HG03432 (cell line): ENCODE measurements at regions not wholly inside any gene's neighbourhood (a gene's known extent, or its start where the extent isn't known, plus 50 kb on each side); places are given as distances from the start of the nearest gene placed in this dataset.

Source experiments
- ATAC-seq: cut with Tn5 transposase; IDR thresholded peaks from one replicate; pipeline ENCODE4 v1.9.1; 2021; ENCODE audit warnings: mild to moderate bottlenecking, moderate library complexity; ENCODE audit not compliant: unreplicated experiment

DNA sequence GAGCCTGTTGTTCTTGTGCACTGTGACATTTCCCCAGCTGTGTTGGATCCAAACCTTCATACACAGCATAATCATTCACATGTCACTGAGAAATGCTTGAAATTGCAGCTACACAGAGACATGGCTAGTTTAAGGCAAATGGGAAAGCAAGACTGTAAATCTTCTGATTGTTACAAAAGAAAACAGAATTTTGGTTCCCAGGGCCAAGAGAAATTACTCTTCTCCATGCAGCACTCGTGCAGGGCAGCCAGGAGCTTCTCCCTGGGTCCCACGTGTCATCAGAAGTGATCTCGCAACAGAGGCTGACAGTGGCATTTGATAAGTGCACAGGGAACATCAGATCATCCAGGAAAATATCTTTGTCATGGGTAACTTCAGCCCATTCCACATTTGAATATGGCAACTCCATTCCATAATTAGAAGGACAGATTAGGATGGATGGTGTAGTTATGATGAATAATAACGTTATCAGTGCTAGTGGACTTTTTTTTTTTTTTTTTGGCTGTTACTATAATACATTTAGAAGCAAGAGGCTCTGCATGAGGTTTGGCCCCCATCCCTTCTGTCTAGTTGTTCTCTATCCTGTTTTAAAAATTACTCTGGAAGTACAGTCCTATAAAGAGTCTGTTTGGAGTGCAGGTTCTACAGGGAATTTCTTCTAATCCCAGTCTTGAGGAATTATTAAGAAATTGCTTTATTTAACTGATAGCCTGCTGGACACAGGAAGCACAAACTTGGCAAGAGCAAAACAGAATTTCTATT, 571.0 kb upstream of the NOX3 start:
- ATAC-seq: no peak

DNA sequence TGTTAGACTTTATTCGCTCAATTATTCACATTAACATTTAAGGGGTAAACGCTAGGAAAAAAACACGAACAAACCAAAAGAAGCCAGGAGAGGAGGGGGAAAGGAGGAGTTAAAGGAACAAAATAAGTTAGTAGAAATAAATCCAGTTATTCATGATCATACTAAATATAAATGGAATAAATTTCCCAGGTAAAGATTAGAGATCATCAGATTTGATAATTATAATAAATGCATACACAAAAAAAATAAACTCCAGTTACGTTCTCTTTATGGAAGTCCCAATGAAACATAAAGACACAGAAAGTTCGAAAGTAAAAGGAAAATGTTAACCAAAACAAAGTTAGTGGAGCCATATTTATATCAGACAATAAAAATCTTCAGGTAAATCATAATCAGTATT, 568.7 kb upstream of the NOX3 start:
- ATAC-seq: no peak

- ATAC-seq: no peak
Observed at GRCh38 chr6:156021746-156022396, 566.2 kb upstream of the NOX3 start.

DNA sequence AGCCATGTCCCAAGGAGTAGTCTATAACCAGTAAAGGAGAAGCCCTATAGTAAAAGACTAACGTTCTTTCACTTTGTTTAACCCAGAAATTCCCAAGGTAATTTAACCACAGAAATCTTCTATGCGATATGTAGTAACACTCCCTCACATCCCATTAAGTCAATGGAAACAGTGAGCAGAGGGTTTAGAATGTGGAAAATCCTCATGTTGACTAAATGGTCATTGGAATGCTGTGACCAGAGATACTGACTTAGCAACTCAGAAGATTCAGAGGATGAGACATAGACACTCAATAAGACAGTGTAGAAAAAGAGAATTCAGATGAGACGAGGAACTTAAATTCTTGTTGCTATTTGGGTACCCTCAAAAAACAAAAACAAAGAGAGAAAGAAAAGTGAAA, 562.2 kb upstream of the NOX3 start:
- ATAC-seq: no peak

DNA sequence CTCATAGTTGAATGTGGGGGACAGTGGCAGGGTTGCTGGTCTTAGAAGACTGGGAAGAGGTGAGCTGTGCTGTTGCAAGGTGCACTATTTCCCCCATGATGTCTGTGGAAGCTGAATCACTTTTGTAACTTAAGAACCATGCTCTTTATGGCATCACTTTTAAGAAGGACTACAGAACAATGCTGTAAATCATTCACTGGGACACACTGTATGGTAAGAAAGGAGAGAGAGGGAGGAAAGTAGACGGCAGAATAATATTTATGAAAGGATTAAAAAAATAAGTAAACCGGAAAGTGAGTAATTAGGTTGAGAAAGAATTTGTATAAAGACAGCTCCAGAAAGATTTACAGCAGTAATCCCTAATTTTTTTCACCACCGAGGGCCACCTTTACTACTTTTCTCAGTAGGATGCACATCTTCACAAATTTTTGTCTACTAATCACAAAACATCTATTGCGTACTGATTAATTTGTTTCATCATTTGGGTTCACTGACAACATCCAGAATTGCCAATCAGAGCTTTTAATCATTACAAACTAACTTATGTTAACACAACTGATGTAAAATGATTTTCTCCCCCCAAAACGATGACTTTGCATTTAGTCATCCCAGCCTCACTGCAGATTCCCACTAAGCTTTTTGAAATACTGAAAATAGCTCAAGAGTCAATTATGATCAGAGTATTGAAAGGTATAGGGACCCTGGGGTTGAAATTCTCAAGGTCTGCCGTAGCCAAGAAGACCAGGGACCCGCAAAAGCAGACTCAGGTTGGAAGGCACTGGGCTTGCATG, 560.7 kb upstream of the NOX3 start:
- ATAC-seq: no peak

DNA sequence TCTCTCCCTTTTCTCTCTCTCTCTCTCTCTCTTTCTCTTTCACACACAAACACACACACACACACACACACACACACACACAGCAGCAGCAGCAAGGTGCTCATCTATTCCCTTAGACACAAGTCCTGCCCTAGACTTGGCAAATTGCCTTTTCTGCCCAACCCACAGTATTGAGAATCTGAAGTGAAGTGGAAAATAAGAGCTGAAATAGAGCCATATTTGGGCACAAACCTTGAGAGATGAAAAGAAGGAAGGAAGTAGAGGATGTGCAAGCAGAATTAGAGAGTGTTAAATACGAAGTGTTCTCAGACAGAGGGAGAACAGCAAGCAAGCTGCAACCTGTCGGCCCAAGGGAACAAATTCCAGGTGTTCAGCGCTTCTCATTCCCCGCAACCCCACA, 557.5 kb upstream of the NOX3 start:
- no peak for ATAC-seq

DNA sequence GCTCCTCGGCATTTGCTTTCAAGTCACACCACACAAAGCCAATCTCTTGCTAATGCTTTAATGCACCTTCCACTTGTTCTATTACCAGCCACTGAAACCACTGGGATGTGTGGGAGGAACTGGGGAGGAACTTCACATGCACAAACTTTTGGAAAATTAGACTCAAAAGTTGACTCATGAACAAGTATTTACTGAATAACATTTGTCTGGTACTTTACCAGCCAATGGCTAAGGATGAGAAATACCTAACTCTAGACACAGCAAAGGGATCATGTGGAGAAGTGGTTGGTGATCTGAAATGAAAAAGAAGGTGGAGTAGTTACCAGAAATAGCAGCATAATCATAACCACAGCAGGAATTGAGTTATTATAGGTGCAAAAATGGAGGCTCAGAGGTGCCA, 554.0 kb upstream of the NOX3 start:
- no peak for ATAC-seq

- no peak for ATAC-seq
Observed at GRCh38 chr6:156004796-156005195, 549.2 kb upstream of the NOX3 start.

- ATAC-seq: no peak
Observed at GRCh38 chr6:155996151-155996550, 540.5 kb upstream of the NOX3 start.

DNA sequence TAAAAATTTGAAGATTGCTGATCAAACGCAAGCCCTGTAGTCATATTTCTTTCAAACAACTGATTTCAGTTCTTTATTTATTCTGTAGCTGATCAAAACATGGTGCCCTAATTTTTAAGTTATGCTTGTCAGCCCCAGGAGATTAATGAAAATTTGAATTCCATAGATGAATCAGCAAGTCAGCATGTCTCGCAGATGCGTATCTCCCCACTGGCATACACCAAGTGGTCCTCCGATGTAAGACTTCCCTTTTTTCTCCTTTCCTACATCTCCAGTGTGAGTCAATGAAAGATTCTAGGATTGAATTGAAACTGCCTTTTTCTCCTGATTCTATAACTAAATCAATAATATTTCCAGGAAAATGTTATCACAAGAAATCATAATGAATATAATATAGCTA, 539.6 kb upstream of the NOX3 start:
- ATAC-seq: no peak

GRCh38 chr6:155994086-155994485, 538.4 kb upstream of the NOX3 start:
- ATAC-seq: no peak

- ATAC-seq: no peak
Observed at GRCh38 chr6:155993240-155993639, 537.6 kb upstream of the NOX3 start.

- no peak for ATAC-seq
Observed at GRCh38 chr6:155985660-155986138, 530.1 kb upstream of the NOX3 start.

DNA sequence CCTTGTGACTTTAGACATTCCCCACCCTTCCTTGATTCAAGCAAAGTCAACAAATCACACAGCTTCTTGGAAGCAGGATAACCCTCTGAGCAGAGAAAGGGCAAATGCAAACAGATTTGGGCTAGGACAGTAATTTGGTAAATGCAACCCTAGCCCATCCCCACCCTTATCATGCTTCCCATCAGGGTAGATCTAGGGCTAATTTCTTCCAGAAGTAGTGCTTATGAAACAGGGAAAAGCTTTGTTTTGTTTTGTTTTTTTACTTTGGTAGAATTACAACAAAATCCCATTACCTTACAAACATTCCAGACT, 525.1 kb upstream of the NOX3 start:
- no peak for ATAC-seq

DNA sequence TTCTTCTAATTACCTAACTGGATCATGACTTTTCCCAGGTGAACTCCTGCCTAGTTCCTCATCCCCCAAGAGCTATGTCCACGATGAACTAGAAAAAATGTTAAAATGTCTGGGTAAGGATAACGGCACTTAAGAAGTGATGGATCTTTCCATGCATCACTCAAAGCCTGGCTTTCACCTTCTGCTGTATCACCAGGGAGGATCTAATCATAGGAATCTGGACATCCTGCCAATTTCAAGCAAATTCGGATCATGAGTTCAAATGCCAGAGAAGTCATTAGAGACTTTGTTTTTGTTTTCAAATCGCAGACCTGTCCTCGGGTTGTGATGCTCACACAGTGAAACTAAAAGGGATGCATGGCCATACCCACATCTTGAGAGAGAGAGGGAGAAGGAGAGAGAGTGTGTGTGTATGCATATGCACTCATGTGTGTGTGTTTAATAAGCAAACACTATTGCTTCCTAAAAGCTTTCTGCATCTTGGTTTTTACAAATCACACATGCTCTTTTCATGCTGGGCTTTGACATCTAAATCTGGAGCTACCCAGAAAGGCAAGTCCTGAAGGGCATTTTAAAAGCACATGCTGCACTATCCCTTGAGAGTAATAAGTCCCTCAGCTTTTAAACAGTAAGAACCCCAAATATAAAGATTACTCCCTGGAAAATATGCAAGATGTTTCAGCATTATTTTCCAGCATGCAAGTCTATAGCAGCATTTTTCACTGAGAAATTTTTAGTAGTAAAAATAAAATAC, 524.6 kb upstream of the NOX3 start:
- ATAC-seq: no peak

DNA sequence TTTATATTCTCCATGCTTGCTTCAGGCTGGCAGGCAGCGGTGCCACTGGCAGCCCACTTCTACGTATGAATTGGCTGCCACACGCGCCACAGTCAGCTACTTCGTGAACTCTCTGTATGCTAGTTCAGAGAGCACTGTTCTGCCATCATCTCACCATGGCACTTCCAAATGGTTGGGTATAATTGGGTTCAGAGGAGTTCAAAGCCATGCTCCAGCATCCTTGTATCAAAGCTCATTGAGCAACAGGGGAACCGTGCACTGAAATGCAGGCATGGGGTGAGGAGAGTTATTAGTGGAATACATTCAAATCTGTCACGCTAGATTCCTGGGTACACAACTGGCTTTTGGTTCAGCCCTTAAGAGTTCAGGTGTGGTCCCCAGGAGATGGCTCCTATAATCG, 519.9 kb upstream of the NOX3 start:
- ATAC-seq: no peak

GRCh38 chr6:155974811-155975323, 519.2 kb upstream of the NOX3 start:
- no peak for ATAC-seq

- no peak for ATAC-seq
Observed at GRCh38 chr6:155974359-155974758, 518.7 kb upstream of the NOX3 start.

GRCh38 chr6:155970876-155971708, 515.5 kb upstream of the NOX3 start:
- no peak for ATAC-seq

DNA sequence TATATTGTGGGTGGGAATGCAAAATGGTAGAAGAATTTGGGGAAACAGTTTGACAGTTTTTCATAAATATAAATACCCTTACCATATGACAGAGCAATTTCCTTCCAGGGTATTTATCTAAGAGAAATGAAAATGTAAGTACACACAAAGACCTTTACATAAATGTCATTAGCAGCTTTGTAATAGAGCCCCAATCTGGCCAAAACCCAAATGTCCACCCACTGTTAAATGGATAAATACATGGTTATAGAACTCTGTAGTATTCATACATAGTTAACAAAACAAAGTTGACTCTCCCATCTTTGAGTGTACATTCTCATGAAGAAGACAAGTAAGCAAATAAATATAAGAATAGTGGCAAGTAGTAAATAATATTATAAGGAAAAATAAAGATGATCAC, 514.8 kb upstream of the NOX3 start:
- no peak for ATAC-seq
